GM12892 (cell line): ENCODE measurements at regions not wholly inside any gene's neighbourhood (a gene's known extent, or its start where the extent isn't known, plus 50 kb on each side); places are given as distances from the start of the nearest gene placed in this dataset.

Experiments used
- POLR2A ChIP-seq: IDR thresholded peaks from 2 replicates; pipeline ENCODE4 v1.6.1; 2011; ENCODE audit warnings: low read depth, low read length, control low read depth
- POLR2AphosphoS5 ChIP-seq: IDR thresholded peaks from 2 replicates; pipeline ENCODE4 v1.6.1; 2011; ENCODE audit warnings: low read depth, low read length, control low read depth

DNA sequence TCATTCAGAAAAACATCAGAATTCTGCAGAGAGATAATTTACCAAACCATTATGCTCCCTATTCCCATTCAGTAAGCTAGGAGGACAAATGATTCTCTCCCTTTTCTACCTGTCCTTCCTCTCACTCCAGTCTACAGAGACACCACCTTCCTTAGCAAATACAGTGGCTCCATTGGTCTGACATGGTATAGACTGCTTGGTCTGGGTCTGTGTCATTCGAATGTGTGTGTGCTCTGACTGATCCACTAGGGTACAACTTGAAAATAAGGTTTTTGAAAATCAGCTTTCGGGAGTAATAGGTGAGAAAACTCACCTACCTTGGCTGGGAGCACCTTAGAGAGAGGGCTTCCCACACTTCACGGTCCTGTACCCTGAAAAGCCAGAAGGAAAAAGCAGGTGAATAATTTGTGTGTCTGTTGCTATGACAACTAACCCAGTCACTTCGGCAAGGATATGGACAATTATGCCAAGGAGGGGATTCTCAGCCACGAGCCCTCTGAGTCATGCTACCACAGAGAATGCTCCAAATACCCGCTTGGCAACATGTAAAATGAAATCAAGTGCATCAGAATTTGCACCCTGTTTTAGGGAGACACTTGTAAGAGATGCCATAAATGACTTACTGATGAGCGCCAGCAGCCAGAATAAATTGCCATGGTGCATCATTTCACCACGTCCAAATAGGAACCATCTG is 114.5 kb upstream of the PRKCQ start:
- TF ChIP-seq POLR2AphosphoS5 (no peak), POLR2A (no peak)
